ENCODE measurements at regions not wholly inside any gene's neighbourhood (a gene's known extent, or its start where the extent isn't known, plus 50 kb on each side); places are given as distances from the start of the nearest gene placed in this dataset.

DNA sequence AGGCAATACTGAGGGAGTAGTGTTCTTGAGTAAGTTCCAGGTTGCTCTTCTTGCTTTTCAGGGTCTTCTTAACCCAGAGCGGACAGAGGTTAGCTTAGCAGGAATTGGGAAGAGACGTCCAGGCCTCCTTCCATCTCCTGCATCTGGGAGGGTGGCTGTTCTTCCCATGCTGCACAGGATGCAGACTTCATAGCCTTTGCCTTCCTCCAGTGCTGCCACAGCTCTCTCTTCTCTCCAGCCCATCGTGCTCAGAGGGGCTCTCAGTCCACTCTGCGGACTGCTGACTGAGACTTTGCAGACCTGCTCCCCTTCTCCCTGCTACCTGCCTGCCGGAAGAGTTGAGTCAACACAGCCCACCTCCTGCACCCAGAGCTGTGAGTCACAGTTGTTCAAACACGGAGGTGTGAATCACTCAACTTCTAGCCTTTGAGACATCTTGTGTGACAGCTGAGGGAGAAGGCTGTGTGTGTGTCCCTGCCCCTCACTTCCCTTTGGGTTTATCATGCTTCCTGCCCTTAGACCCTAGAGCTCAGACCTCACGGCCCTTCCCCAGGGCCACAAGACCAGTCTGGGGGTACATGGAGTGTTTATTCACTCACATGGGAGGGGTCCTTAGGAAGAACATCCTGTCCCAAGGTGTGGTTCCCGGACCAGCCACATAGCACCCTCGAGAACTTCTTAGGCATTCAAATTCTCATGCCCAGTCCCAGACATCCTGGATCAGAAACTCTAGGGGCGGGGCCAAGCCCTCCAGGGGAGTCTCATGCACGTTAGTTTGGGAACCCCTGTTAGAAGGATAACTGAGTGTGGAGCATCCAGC lies 158.3 kb upstream of the CACNA1E start:
- TF ChIP-seq, protein P1, sequence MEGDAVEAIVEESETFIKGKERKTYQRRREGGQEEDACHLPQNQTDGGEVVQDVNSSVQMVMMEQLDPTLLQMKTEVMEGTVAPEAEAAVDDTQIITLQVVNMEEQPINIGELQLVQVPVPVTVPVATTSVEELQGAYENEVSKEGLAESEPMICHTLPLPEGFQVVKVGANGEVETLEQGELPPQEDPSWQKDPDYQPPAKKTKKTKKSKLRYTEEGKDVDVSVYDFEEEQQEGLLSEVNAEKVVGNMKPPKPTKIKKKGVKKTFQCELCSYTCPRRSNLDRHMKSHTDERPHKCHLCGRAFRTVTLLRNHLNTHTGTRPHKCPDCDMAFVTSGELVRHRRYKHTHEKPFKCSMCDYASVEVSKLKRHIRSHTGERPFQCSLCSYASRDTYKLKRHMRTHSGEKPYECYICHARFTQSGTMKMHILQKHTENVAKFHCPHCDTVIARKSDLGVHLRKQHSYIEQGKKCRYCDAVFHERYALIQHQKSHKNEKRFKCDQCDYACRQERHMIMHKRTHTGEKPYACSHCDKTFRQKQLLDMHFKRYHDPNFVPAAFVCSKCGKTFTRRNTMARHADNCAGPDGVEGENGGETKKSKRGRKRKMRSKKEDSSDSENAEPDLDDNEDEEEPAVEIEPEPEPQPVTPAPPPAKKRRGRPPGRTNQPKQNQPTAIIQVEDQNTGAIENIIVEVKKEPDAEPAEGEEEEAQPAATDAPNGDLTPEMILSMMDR (IDR thresholded peaks at IDR 0.05; ENCODE audit: insufficient read depth, low read depth, low read length): no peak
- no peak for TF ChIP-seq EZH2 (IDR thresholded peaks at IDR 0.05; ENCODE audit: insufficient read depth, low read length)
